ENCODE measurements at regions not wholly inside any gene's neighbourhood (a gene's known extent, or its start where the extent isn't known, plus 50 kb on each side); places are given as distances from the start of the nearest gene placed in this dataset.
A peak's percentile ranks its signal among the peaks of the same experiment; 100 is the strongest.

DNA sequence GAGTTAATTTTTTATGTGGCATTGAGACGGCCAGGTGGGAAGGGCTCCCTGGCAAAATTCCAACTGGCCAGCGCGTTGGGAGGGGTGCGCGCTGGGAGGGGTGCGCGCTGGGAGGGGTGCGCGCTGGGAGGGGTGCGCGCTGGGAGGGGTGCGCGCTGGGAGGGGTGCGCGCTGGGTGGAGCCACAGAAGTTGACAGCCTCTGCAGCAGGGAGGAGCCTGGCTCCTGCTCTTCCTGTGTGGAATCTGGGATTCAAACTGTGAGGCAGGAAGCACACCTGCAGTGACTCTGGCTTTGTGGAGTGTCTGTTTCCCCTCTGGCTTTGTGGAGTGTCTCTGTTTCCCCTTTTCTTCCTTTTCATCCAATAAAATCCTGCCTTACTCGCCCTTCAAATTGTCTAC is 147.9 kb upstream of the CBLN2 start:
- DNase-seq (ENCODE audit: low read depth in 4 of 4, low spot score in 1 of 4): no peak

DNA sequence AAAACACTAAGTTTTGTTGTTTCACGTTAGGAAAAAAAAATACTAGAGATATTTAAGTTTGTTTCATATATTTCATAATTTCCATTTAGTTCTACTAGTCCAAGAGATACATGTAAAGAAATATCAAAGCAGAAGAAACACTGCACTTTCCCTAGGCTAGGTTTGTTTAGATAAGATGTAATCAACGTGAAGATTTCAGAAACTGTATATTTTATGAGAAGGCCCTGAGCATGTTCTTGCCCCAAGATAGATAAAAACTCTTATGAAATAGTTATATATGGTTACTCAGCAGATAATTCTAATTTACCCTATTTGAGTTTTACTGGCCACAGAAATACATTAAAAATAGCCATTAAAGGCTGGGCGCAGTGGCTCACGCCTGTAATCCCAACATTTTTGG is 143.6 kb upstream of the CBLN2 start:
- DNase-seq (ENCODE audit: low read depth in 4 of 4, low spot score in 1 of 4): no peak

DNA sequence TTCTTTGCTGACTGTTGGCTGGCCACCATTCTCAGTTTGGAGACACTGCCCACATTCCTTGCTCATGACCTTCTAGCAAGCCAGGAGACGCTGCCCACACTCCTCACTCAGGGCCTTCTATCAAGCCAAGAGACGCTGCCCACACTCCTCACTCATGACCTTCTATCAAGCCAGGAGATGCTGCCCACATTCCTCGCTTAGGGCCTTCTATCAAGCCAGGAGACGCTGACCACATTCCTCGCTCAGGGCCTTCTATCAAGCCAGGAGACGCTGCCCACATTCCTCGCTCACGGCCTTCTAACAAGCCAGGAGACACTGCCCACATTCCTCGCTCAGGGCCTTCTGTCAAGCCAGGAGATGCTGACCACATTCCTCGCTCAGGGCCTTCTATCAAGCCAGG is 131.3 kb upstream of the CBLN2 start:
- no peak for DNase-seq (ENCODE audit: low read depth in 4 of 4, low spot score in 1 of 4)

DNA sequence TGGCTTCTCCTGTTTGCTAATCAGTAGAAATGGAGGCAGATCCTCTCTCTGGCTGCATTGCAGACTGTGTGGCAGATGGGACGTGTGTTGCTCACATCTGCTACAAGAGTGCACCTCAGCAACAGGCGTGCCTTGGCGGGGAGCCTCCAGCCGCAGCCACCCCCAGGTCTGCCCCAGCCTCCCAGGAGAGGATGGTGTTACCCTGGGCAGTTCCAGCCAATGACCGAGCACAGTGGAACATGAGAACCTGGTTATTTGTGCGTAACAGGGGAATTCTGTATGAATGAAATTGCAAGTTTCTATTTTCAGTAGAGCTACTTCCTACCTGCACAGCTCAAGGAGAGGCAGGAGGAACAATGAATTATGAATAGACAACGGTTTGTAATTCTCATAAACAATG is 130.6 kb upstream of the CBLN2 start:
- no peak for DNase-seq (ENCODE audit: low read depth in 4 of 4, low spot score in 1 of 4)

DNA sequence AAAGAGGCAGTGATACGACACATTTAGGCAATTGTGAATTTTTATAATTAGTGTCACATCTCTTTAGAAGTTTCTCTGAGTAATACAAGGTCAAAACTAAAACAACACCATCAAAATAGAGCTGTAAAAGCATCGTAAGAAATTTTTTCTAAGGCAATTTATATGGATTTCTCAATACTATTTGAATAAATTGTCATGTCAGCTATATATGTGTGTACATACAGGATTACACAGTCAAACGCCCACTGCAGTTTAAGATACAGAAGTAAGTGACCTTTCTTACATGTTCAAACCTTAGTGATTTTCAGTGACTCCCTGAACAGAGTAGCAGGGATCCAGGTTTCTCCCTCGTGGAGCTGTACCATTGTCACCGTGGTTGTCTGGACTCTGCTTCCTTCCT is 129.1 kb upstream of the CBLN2 start:
- no peak for DNase-seq (ENCODE audit: low read depth in 4 of 4, low spot score in 1 of 4)

DNA sequence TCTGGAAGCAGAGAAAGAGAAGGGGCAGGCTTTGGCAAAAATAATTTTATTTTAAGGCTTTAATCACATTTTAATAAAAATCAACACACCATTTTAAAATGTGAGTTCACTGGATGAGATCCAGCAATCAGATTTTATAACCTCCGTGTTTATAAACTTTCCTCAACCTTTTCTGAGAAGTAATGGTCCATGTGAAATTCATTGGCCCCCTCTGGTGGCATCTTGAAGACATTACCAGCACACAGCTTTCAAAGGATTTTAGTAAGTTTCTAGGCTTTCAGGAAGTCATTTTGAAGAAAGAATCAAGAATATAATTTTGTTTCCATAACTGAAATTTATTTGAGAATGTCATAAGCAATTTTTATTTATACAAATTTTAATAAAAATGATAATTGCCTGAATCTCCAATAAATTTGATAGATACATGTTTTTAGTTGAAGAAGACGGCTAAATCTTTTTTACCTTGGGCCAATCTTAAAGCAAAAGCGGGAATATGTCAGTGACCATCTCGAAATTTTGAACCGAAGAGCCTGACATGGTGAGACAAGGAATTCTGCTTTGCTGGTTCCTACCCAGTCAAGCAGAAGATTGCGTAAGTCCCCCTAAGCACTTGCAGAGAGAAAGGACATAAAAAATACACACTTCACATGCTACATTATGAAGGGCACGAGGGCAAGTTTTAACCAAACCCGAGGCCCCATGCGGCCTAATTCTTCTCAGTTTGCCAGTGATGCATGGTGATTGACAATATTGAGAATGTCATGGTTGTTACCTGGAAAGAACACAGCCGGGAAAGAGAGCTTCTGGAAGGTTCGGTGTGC is 128.4 kb upstream of the CBLN2 start:
- no peak for DNase-seq (ENCODE audit: low read depth in 4 of 4, low spot score in 1 of 4)

DNA sequence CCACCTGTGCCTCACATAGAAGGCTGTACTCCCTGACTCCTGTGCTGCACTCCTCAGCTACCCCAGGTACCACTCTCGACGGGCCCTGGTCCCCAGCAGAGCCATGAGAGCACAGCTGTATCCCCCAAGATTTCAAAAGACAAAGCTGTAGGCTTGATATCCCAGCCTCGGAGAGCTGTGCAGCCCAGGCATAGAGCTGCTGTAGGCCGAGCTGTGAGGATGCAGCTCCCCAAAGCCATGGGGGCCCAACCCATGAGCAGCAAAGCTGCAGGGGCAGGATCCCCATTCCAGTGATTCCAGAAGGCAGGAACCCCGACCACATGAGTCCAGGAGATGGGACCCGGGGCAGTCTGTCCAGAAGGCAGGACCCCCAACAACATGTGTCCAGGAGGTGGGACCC is 123.8 kb upstream of the CBLN2 start:
- DNase-seq (ENCODE audit: low read depth in 4 of 4, low spot score in 1 of 4): no peak

DNA sequence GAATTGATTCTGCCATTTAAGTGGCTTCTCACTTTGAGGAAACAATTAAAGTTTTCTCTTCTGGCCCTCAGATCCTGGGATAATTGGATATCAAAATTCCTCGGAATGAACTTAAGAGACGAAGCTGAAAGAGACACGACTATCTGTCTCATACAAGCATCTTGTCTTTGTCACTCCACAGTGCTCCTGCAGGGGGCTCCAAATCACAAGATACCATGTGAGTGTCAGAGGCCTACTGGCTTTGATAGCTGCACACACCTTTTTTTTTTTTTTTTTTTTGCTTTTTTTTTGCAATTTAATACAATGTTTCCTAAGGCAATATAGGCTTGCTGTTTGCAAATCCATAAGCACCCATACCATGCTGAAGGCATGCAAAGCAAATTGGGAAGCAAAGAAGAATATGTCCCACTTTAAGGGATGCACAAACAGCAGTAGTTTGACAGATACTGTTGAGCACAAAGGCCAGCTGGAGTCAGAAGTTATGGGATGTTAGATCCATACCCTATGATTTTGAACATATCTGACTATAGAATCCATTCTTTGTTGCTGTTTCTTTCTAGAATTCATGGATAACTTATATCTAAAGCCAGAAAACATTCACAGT is 109.0 kb upstream of the CBLN2 start:
- DNase-seq (ENCODE audit: low read depth in 4 of 4, low spot score in 1 of 4): peak in 2 of 4 experiments; percentile 4 to 20

DNA sequence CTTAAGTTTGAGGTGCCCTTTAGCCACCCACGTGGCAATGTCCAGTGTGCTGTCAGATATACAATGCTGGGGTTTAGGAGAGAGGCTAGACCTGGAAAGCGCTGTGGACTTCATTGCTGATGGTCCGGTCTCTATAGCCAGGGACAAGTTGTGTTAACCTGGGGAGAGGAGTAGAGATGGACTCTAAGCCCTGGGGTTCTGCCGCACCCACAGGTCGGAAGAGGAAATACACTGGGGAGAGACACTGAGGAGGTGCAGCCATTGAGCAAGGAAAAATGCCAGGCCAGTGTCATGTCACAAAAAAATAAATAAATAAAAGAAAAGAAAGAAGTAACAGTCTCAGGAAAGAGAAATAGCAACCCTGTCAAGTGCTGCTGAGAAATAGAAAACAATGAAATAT is 106.9 kb upstream of the CBLN2 start:
- DNase-seq (ENCODE audit: low read depth in 4 of 4, low spot score in 1 of 4): no peak

DNA sequence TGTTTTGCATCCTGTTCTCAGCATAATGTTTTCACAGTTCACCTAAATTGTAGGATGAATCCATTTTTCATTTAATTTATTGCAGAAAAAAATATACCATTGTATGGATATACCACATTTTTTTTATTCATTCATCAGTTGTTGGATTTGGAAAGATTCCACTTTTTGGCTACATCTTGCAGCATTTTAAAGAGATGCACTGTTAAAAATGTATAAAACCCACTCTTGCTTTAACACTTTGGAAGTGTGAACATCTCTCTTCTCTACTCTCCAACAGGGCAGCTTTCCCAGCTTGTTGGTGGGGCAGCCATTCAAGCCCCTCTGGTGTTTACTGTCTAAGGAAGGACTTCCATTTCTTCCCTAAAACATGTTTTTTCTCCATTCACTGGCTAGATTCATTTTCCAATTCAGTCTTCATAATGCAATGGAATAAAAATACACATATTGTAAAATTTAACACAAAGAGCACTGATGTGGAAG is 104.4 kb upstream of the CBLN2 start:
- no peak for DNase-seq (ENCODE audit: low read depth in 4 of 4, low spot score in 1 of 4)

DNA sequence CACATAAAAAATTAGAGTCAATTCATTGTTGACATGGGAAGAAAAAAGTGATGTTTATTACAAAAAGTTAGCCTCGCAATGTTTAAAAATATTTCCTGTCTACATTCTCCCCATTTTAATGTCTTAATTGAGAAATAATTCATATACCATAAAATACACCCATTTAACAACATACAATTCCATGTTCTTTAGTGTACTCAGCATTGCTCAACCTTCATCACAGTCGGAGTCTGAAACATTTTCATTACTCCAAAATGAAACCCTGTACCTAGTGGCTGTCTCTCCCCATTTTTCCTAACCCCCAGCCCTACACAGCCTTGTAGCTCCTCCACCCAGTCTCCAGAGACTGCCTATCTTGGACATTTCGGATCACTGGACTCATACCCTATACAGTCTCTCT is 103.9 kb upstream of the CBLN2 start:
- DNase-seq (ENCODE audit: low read depth in 4 of 4, low spot score in 1 of 4): no peak

DNA sequence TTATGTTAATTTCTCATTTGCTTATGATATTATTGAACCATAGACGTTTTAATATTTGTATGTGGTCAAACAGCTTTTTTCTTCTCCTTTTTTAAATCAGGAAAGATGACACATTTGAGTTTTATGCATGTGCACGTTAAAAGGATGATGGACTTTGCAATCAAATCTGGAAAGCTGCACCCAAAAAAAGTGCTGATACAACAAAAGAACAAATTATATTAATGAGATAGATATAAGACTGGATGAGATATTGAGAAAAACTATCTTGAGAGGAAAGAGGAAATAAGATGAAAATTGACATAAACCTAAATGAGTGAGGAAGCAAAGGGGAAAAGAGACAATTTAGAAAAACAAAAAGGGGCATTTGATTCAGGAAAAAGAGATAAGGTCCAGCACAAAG is 96.4 kb upstream of the CBLN2 start:
- DNase-seq (ENCODE audit: low read depth in 4 of 4, low spot score in 1 of 4): no peak

DNA sequence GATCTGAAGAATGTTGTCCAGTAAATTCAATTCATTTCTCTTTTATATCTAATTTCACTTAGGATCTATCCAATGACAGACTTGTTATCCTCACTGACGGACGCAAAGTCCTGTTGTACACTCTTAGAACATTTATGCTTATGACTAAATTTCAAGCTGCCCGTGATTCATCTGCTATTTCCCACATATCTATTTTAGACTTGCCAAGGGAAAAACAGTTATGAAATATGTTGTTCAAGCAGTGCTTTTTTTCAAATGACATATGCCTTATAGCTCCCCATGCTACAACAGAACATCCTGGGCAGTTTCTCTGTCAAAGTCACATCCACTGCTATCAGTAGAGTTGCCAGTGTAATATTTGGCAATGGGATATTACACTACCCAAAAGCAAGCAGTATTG is 94.2 kb upstream of the CBLN2 start:
- DNase-seq (ENCODE audit: low read depth in 4 of 4, low spot score in 1 of 4): no peak

DNA sequence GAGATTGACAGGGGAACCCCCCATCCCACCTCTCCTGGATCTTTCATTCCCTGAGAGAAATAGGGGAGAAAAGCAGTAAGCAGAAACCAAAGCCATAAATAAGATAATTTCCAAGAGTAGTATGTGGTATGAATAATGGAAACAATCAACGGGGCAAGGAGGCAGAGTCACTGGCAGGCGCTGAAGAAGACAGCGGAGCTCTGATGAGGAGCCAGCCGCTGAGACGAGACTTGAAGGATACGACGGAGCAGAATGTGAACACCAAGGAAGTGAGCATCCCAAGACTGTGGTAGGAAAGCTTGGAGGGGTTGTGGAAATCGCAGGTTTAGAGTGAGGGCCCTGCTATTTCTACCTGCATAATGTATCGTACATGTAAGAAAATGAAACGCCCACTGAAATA is 93.6 kb upstream of the CBLN2 start:
- DNase-seq (ENCODE audit: low read depth in 4 of 4, low spot score in 1 of 4): no peak

DNA sequence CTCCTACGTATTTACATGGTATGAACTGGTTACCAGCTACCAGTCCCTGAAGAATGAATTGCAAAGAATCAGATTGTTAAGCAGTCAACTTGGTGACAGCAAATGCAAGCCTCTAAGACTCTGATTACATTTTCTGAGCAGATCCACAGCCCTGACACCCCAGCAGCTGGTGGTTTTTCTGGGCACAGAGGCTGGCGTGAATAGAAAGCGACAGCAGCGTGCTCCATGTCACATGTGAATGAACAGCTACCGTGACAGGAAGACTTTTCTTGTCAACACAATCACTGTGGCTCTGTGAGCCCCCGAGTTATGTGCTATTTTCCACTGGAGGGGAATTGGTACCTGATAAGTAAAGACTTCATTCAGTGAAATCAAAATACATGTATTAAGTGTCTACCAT is 93.2 kb upstream of the CBLN2 start:
- DNase-seq (ENCODE audit: low read depth in 4 of 4, low spot score in 1 of 4): no peak

DNA sequence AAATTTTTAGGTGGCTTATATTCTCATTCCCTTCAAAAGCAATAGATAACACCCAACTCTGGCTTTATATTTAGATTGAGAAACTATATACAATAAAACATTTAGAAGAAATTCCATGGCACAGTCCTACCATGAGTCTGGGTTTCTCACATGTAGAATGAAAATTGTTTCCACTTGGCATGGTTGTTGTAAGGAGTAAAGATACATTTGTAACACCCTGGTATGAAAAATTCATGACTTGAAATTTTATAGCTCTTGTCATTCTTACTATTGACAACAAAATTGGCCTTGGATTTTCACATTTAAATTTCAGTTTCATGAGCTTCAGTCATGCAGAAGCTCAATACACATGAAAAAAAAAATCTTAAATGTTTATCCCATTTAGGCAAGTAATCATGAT is 92.5 kb upstream of the CBLN2 start:
- DNase-seq (ENCODE audit: low read depth in 4 of 4, low spot score in 1 of 4): no peak

DNA sequence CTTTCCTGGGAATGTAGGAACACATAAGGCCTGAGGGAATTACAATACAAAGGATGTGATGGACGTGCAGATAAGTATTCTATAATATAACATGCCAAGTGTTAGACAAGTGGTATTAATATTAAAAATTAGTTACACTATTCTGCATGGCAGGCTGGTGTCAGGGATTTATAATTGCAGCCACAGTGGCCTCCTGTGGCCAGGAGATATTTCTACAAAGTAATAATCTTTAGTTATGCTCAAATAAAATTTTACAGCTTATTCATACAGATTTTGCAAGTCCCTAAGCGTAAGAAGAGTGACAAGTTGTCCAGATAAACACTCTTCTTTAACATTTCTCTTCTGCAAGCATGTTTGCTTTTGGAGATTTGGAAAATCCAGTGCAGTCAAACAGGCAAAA is 90.4 kb upstream of the CBLN2 start:
- no peak for DNase-seq (ENCODE audit: low read depth in 4 of 4, low spot score in 1 of 4)

DNA sequence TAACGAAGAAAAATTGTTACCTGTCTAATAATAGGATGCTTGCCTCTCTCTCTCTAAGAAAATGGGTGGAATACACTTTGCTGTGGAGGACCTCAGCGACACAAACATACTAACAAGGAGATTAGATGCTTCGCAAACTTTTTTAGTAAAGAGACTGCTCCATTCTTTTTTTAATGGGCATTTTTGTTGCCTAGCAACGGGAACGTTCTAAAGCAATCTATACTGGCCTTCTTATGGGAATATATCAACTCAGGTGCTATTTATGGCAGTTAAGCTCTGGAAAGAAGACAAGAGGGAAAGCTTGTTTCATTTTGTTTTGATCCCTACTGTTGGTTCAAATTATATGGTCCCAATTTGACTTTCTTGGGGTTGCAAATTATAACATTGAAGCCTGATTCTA is 86.8 kb upstream of the CBLN2 start:
- DNase-seq (ENCODE audit: low read depth in 4 of 4, low spot score in 1 of 4): no peak

DNA sequence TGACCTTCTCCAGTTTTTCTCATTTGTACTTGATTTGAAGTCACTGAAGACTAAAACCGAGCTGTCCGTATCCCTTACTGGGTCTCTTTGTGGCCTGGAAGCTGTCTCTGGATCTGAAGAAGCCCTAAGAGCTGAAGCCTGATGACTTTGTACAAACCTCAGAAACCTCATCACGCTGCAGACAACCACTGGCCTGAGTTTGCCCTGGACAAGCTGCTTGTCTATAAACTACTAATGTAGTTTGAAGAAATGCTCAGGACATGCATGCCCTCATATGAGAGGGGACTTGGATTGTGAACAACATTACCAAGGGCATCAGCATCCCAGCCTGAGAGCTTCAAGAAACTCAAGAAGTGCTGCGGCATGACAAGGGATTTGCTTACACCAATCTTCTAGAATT is 79.3 kb upstream of the CBLN2 start:
- no peak for DNase-seq (ENCODE audit: low read depth in 4 of 4, low spot score in 1 of 4)

DNA sequence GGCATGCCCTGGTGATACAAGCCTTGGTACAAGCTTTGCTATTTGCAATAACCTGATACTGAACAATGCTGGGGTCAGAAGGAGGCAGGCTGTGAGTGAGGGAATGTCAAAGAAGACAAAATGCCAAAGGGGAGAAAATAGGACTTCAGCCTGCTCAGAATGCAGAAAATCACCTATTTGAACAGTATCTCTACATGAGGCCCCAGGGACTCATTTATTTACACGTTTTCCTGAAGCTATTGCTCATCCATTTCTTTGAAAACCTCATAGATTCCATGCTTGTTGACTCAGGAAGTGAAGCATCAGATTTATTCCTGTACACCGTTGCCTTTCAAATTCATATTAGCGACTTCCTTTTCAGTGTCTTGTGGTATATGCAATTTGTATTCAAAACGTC is 69.4 kb upstream of the CBLN2 start:
- DNase-seq (ENCODE audit: low read depth in 4 of 4, low spot score in 1 of 4): no peak

DNA sequence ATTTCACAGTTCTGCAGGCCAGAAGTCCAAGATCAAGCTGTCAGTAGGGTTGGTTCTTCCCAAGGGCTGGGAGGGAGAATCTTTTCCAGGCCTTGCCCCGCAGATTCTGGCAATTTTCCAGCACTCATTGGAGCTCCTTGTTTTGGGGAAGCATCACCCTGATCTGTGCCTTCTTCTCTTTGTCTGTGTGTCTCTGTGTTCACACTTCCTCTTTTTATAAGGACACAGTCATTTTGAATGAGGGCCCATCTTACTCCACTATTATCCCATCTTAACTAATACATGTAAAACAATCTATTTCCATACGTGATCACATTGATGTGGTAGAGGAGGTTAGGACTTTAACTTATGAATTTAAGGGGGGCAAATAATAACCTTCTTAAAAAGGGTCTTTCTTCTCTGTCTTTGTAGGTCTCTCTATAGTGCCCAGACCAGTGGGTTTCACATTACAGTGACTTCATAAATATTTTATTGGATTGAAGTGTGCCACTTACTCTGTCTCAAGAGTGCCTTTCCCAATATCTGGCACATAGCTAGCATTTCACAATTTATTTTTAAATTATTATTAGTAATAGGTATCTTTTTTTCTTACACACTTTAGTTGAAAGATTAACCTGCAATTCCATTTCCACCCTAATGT is 68.9 kb upstream of the CBLN2 start:
- DNase-seq (ENCODE audit: low read depth in 4 of 4, low spot score in 1 of 4): no peak

DNA sequence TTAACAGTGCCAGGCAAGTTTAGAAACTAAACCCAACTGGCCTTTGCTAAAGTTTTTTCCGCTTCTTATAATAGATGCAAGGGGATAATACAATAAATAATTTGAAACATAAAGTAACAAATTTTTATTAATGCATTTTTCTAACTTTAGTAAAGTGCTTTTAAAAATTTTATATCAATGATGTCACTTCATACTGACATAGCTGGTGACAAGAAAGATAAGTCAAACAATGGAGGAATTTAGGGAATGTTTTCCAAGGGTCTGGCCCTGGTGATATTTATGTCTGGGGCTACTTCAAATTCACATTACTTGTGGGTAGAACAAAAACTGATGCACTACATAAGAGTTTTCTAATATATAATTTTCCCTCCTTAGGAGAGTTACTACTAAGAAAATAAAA is 61.2 kb upstream of the CBLN2 start:
- no peak for DNase-seq (ENCODE audit: low read depth in 4 of 4, low spot score in 1 of 4)

DNA sequence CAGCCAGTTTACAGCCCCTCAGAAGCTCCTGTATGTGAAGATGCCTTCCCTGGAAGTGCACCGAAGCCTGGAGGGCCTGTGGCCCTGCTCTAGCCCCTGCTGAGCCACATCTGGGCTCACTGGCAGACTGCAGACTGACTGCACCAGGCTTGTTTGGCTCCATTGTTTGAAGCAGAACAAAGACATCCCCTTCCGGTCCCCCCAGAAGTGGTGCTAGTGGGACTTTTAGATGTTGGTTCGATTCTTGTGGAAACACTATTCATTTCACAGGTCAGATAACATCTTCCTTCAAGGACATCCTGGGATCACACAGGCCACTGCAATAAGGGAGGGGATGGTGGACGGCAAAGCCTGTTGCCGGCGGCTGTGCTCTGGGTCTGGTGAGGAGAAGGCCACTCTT is 57.8 kb upstream of the CBLN2 start:
- no peak for DNase-seq (ENCODE audit: low read depth in 4 of 4, low spot score in 1 of 4)

Measured in stimulated activated CD4-positive, alpha-beta T cell treated with anti-CD3 and anti-CD28 coated beads, Interleukin-1b, Interleukin-23, amount 100 ng/mL, for 24 hours (primary cell).